ENCODE measurements at regions not wholly inside any gene's neighbourhood (a gene's known extent, or its start where the extent isn't known, plus 50 kb on each side); places are given as distances from the start of the nearest gene placed in this dataset.

- intact Hi-C loops (cut with micrococcal nuclease) = no loop called here
- Histone ChIP-seq H3K4me1 (no peaks in the 10 kb centered on the region), H3K27ac (replicated peaks) (no peak overlapping the region), H3K9me3 (replicated peaks) (peaks cover 19% of the 10 kb centered on the region), H3K27me3 (ENCODE audit: low read depth) (no peaks in the 10 kb centered on the region), H3K4me3 (no peak overlapping the region), H3K36me3 (no peaks in the 10 kb centered on the region)
- no peak for TF ChIP-seq CTCF (IDR thresholded peaks at IDR 0.05; ENCODE audit: borderline replicate concordance)
- no peak for DNase-seq
These were observed 1651.8 kb downstream of the DPP10 start for GRCh38 chr2:116094196-116094595.

GRCh38 chr2:116095636-116096035, 1653.2 kb downstream of the DPP10 start:
- Histone ChIP-seq H3K36me3 (no peaks in the 10 kb centered on the region), H3K9me3 (replicated peaks) (peaks cover 11% of the 10 kb centered on the region), H3K4me1 (no peaks in the 10 kb centered on the region), H3K27ac (replicated peaks) (no peak overlapping the region), H3K4me3 (no peak overlapping the region), H3K27me3 (ENCODE audit: low read depth) (no peaks in the 10 kb centered on the region)
- intact Hi-C loops (cut with micrococcal nuclease) = no loop called here
- DNase-seq = no peak
- no peak for TF ChIP-seq CTCF (IDR thresholded peaks at IDR 0.05; ENCODE audit: borderline replicate concordance)

GRCh38 chr2:116098049-116098448, 1655.6 kb downstream of the DPP10 start:
- no peaks in the 10 kb centered on the region for H3K9me3 ChIP-seq (replicated peaks)
- TF ChIP-seq CTCF (IDR thresholded peaks at IDR 0.05; ENCODE audit: borderline replicate concordance) = no peak

GRCh38 chr2:116109471-116109870, 1667.0 kb downstream of the DPP10 start:
- DNase-seq = no peak
- no peaks in the 10 kb centered on the region for H3K27me3 ChIP-seq (ENCODE audit: low read depth)
- H3K9me3 ChIP-seq (replicated peaks) = peaks cover 5% of the 10 kb centered on the region
- H3K4me3 ChIP-seq = no peak overlapping the region
- no peaks in the 10 kb centered on the region for H3K36me3 ChIP-seq
- intact Hi-C loops (cut with micrococcal nuclease) = no loop called here
- H3K4me1 ChIP-seq = no peaks in the 10 kb centered on the region
- no peak for TF ChIP-seq CTCF (IDR thresholded peaks at IDR 0.05; ENCODE audit: borderline replicate concordance)
- H3K27ac ChIP-seq (replicated peaks) = no peak overlapping the region

More at GRCh38 chr2:116098049-116098448, 1655.6 kb downstream of the DPP10 start:
- no peak overlapping the region for H3K27ac ChIP-seq (replicated peaks)
- H3K36me3 ChIP-seq = no peaks in the 10 kb centered on the region
- intact Hi-C loops (cut with micrococcal nuclease) = no loop called here
- no peak overlapping the region for H3K4me3 ChIP-seq
- H3K27me3 ChIP-seq (ENCODE audit: low read depth) = no peaks in the 10 kb centered on the region
- DNase-seq = no peak
- no peaks in the 10 kb centered on the region for H3K4me1 ChIP-seq

- no peak for TF ChIP-seq CTCF (IDR thresholded peaks at IDR 0.05; ENCODE audit: borderline replicate concordance)
- intact Hi-C loops (cut with micrococcal nuclease) = no loop called here
These were observed 1675.4 kb downstream of the DPP10 start for GRCh38 chr2:116117845-116118244.

GRCh38 chr2:116132833-116133232, 1681.7 kb upstream of the DDX18 start:
- Histone ChIP-seq H3K9me3 (replicated peaks) (peaks cover 10% of the 10 kb centered on the region), H3K4me3 (no peak overlapping the region), H3K27ac (replicated peaks) (no peak overlapping the region), H3K4me1 (no peaks in the 10 kb centered on the region), H3K27me3 (ENCODE audit: low read depth) (no peaks in the 10 kb centered on the region), H3K36me3 (no peaks in the 10 kb centered on the region)
- intact Hi-C loops (cut with micrococcal nuclease) = no loop called here
- TF ChIP-seq CTCF (IDR thresholded peaks at IDR 0.05; ENCODE audit: borderline replicate concordance) = no peak
- DNase-seq = no peak

More at GRCh38 chr2:116117845-116118244, 1675.4 kb downstream of the DPP10 start:
- Histone ChIP-seq H3K9me3 (replicated peaks) (peaks cover 3% of the 10 kb centered on the region), H3K27me3 (ENCODE audit: low read depth) (no peaks in the 10 kb centered on the region), H3K4me1 (no peaks in the 10 kb centered on the region), H3K27ac (replicated peaks) (no peak overlapping the region), H3K36me3 (no peaks in the 10 kb centered on the region), H3K4me3 (no peak overlapping the region)
- no peak for DNase-seq

Data from left ventricle myocardium inferior (tissue), 1 donor.